Breast epithelium (tissue), 3 donors: ENCODE measurements at regions not wholly inside any gene's neighbourhood (a gene's known extent, or its start where the extent isn't known, plus 50 kb on each side); places are given as distances from the start of the nearest gene placed in this dataset.

Source experiments
- POLR2A ChIP-seq: fragments of 450-650 bp; IDR thresholded peaks from one replicate; pipeline ENCODE4 v1.6.1; 2016; ENCODE audit warnings: antibody characterized with exemption, mild to moderate bottlenecking, moderate library complexity
- POLR2AphosphoS5 ChIP-seq, 3 donors: sonication (generic); formaldehyde crosslinking; IDR thresholded peaks; one replicate each; pipeline ENCODE4 v1.6.1; 2017; ENCODE audit warnings: antibody characterized with exemption in 3 of 3
- TF ChIP-seq, protein P1 (sequence below), 3 donors: fragments of 450-650 bp; IDR thresholded peaks; one replicate each; pipeline ENCODE4 v1.5.1; 2016 to 2017; ENCODE audit warnings: antibody characterized with exemption in 3 of 3, mild to moderate bottlenecking in 3 of 3, moderate library complexity in 3 of 3

DNA sequence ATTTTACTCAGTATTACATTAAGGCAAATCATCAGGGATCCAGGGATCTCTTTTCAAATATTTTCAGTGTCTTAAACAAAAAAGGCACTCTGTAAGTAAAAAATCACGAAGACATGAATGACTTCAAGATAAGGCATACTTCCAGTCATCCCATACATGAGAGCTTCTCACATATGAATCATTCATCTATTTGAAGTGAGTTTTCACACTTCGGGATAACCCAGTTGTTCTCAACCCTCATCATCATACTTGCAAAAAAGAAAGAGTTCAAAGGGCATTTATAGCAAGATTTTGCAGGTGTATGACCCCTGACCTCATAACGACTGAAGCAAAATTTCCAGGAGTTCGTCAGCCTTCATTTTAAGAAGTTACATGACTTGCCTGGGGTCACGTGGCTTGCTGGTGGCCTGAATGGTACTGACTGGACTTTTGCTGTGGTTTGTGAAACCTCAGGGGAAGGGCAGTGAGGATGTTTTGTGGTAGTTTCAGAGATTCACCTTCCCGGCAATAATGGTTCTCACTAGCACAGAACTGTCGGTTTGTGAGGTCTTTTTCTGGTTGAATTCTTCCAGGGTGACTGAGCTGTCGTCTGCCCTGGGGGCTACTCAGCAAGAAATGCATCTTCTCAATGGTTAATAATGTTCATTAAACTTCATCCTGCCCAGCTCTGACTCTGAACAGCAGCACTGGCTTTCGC lies 115.8 kb upstream of the SHISA3 start:
- TF ChIP-seq, protein P1, sequence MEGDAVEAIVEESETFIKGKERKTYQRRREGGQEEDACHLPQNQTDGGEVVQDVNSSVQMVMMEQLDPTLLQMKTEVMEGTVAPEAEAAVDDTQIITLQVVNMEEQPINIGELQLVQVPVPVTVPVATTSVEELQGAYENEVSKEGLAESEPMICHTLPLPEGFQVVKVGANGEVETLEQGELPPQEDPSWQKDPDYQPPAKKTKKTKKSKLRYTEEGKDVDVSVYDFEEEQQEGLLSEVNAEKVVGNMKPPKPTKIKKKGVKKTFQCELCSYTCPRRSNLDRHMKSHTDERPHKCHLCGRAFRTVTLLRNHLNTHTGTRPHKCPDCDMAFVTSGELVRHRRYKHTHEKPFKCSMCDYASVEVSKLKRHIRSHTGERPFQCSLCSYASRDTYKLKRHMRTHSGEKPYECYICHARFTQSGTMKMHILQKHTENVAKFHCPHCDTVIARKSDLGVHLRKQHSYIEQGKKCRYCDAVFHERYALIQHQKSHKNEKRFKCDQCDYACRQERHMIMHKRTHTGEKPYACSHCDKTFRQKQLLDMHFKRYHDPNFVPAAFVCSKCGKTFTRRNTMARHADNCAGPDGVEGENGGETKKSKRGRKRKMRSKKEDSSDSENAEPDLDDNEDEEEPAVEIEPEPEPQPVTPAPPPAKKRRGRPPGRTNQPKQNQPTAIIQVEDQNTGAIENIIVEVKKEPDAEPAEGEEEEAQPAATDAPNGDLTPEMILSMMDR (IDR thresholded peaks at IDR 0.05): no peak
- TF ChIP-seq POLR2A (no peak), POLR2AphosphoS5 (IDR thresholded peaks at IDR 0.05) (no peak)
